ENCODE measurements at regions not wholly inside any gene's neighbourhood (a gene's known extent, or its start where the extent isn't known, plus 50 kb on each side); places are given as distances from the start of the nearest gene placed in this dataset.

- ATAC-seq: no peak
Observed at GRCh38 chr12:67594888-67595287, 53.7 kb upstream of the DYRK2 start.

GRCh38 chr12:67595365-67595764 is 53.2 kb upstream of the DYRK2 start:
- no peak for ATAC-seq
- DNase-seq: no peak
- intact Hi-C loops (cut with DNase I): no loop called here

More at GRCh38 chr12:67594888-67595287, 53.7 kb upstream of the DYRK2 start:
- no peak for DNase-seq
- intact Hi-C loops (cut with DNase I): no loop called here

GRCh38 chr12:67598598-67598997 is 49.9 kb upstream of the DYRK2 start:
- DNase-seq (no peak), ATAC-seq (no peak)
- intact Hi-C loops (cut with DNase I): no loop called here

All from left cardiac atrium (tissue), 4 donors.